Right lobe of liver (tissue), 6 donors: ENCODE measurements at regions not wholly inside any gene's neighbourhood (a gene's known extent, or its start where the extent isn't known, plus 50 kb on each side); places are given as distances from the start of the nearest gene placed in this dataset.

Experiments
- ATAC-seq, 4 donors: fragments of 200-7000 bp; cut with Tn5 transposase; one replicate each; pipeline ENCODE4 v1.9.1; 2020; ENCODE audit warnings: mild to moderate bottlenecking in 4 of 4, moderate library complexity in 4 of 4
- DNase-seq, 3 donors: peaks; one replicate each; pipeline ENCODE4 v3.0.0-alpha.2; 2020
- H3K27ac ChIP-seq, 3 donors: fragments of 200-600 bp; one replicate each; pipeline ENCODE4 v1.8.0; 2022
- H3K27me3 ChIP-seq, 2 donors: fragments of 200-600 bp; one replicate each; pipeline ENCODE4 v1.8.0; 2022
- H3K36me3 ChIP-seq, 4 donors: fragments of 200-600 bp; sonication (generic) in 1 of 4; one replicate each; pipeline versions ENCODE4 v1.5.1 to v1.8.0; 2017 to 2022; ENCODE audit warnings: control low read depth in 1 of 4
- H3K4me1 ChIP-seq, 4 donors: fragments of 200-600 bp; sonication (generic) in 1 of 4; one replicate each; pipeline versions ENCODE4 v1.5.1 to v1.8.0; 2017 to 2022; ENCODE audit warnings: control low read depth in 1 of 4
- H3K4me3 ChIP-seq, 3 donors: fragments of 200-600 bp; one replicate each; pipeline ENCODE4 v1.8.0; 2022
- H3K9me3 ChIP-seq, 4 donors: fragments of 200-600 bp; sonication (generic) in 1 of 4; one replicate each; pipeline versions ENCODE4 v1.5.1 to v1.8.0; 2017 to 2022; ENCODE audit warnings: control low read depth in 1 of 4
- POLR2A ChIP-seq: fragments of 450-650 bp; IDR thresholded peaks from one replicate; pipeline ENCODE4 v1.6.1; 2017; ENCODE audit warnings: antibody characterized with exemption, mild to moderate bottlenecking
- WGBS: methylation state at CpG from one replicate; pipeline ENCODE4 v1.1.6; 2018; ENCODE audit warnings: low coverage, low lambda C conversion rate; ENCODE audit not compliant: insufficient coverage; ENCODE audit errors: missing lambda C conversion rate; 5-methylcytosine and 5-hydroxymethylcytosine counted together
- intact Hi-C, 2 donors: fragments of 100-400 bp; cut with DNase I; formaldehyde crosslinking; loops; one replicate each; pipeline versions ENCODE4 v1.11.2 to v1.14.1; 2022
- TF ChIP-seq, protein P1 (sequence below), 4 donors: fragments of 200-600 bp in 3 of 4; fragments of 450-650 bp in 1 of 4; IDR thresholded peaks; one replicate each; pipeline versions ENCODE4 v1.5.1 to v1.8.0; 2016 to 2022; ENCODE audit warnings: antibody characterized with exemption in 4 of 4, mild to moderate bottlenecking in 2 of 4
- donor health status: DM: no; HTN: yes; CAD: no.
- donor health status: DM: no; HTN: no; CAD: no.
- donor health status: DM: no; HTN: no; CAD: no.
- donor health status: DM: no; HTN: yes; CAD: no.
- donor health status: DM: no; HTN: yes; CAD: no.

DNA sequence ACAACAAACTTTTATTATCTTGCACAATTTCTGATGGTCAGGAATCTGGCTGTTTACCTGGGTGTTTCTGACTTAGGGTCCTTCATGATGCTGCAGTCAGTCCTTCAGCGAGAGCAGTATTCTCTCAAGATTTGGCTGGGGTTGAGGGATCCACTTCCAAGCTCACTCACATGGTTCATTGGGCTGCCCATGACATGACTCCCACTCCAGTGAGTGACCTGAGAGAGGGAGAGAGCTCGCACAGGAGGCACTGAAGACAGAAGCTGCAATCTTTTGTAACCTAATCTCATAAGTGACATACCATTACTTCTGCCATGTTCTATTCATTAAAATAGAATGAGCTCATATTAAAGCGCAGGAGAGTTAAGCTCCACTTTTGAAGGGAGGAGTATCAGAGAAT lies 212.6 kb downstream of the SPATA31D1 start:
- Histone ChIP-seq H3K9me3 (no peaks in the 10 kb centered on the region), H3K27me3 (no peaks in the 10 kb centered on the region), H3K4me1 (no peaks in the 10 kb centered on the region), H3K27ac (no peak overlapping the region), H3K4me3 (no peak overlapping the region), H3K36me3 (no peaks in the 10 kb centered on the region)
- DNase-seq: no peak
- no peak for ATAC-seq
- WGBS: 68% methylated on average over 3 of the region's 3 CpGs
- intact Hi-C loops: no loop called here
- TF ChIP-seq, protein P1, sequence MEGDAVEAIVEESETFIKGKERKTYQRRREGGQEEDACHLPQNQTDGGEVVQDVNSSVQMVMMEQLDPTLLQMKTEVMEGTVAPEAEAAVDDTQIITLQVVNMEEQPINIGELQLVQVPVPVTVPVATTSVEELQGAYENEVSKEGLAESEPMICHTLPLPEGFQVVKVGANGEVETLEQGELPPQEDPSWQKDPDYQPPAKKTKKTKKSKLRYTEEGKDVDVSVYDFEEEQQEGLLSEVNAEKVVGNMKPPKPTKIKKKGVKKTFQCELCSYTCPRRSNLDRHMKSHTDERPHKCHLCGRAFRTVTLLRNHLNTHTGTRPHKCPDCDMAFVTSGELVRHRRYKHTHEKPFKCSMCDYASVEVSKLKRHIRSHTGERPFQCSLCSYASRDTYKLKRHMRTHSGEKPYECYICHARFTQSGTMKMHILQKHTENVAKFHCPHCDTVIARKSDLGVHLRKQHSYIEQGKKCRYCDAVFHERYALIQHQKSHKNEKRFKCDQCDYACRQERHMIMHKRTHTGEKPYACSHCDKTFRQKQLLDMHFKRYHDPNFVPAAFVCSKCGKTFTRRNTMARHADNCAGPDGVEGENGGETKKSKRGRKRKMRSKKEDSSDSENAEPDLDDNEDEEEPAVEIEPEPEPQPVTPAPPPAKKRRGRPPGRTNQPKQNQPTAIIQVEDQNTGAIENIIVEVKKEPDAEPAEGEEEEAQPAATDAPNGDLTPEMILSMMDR (IDR thresholded peaks at IDR 0.05): no peak
- no peak for TF ChIP-seq POLR2A

DNA sequence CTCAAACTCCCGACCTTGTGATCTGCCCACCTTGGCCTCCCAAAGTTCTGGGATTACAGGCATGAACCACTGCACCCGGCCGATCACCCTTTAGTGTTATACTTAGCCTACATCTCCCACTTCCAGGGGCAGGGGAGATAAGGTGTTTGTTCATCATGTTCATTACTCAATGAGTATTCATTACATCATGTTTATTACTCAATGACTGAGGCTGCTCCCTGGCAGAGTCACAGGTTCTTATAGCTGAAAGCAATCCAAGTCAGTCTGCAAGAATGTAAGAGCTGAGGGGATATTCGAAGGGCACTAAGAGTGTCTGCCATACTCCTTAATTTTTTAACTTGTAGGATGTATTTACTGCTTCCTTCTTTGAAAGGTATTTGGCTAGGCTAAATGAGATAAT lies 214.2 kb downstream of the SPATA31D1 start:
- no peaks in the 10 kb centered on the region for H3K27me3 ChIP-seq
- DNase-seq (no peak), ATAC-seq (peak in 3 of 4 donors; percentile 18 to 52 (median 27))
- WGBS: 53% methylated on average over 1 of the region's 4 CpGs
- no peaks in the 10 kb centered on the region for H3K4me1 ChIP-seq
- H3K9me3 ChIP-seq: no peaks in the 10 kb centered on the region
- no peak overlapping the region for H3K4me3 ChIP-seq
- no peak for TF ChIP-seq POLR2A
- TF ChIP-seq, protein P1 (IDR thresholded peaks at IDR 0.05): no peak
- intact Hi-C loops: no loop called here
- no peaks in the 10 kb centered on the region for H3K36me3 ChIP-seq
- no peak overlapping the region for H3K27ac ChIP-seq

DNA sequence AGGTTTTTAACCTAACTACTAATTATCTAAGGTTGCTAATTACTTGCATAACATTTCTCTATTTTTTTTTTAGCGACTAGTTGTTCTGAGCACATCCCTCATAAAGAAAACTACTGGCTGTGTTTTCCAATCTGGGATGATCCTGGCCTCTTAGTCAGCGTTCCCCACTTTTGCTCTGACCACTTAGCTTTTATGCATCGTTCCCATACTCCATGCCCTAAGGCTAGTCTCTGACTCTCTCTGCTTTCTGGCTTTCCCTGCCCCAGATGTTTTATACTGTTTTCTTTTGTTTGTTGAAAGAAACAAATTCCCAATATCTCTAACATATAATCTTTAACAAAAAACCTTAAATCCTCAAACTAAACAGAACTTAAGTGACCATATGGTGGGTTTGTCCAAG lies 217.9 kb downstream of the SPATA31D1 start:
- H3K4me3 ChIP-seq: no peak overlapping the region
- H3K27ac ChIP-seq: no peak overlapping the region
- no peak for DNase-seq
- intact Hi-C loops: no loop called here
- no peak for ATAC-seq
- no peaks in the 10 kb centered on the region for H3K36me3 ChIP-seq
- 86% methylated on average over 3 of the region's 3 CpGs for WGBS
- H3K9me3 ChIP-seq: no peaks in the 10 kb centered on the region
- H3K4me1 ChIP-seq: no peaks in the 10 kb centered on the region
- TF ChIP-seq, protein P1 (IDR thresholded peaks at IDR 0.05): no peak
- TF ChIP-seq POLR2A: no peak
- no peaks in the 10 kb centered on the region for H3K27me3 ChIP-seq

DNA sequence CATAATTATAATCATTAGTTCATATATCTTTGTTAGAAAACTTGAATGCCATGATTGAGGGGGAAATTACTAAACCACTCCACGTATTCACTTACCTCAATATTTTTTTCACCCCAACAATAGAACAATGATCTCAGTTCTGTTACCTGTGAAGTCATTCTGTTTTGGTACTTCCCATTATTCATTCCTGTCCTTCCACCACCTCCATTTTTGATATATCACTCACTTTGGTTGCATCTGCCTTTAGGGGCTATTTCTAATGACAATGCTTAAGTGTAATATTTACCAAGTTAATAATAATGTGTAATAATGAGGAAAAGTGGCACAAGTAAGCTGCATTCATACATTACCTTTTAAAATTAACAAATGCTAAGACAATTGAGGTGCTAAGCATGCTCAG lies 218.4 kb downstream of the SPATA31D1 start:
- WGBS: 62% methylated on average over 1 of the region's 1 CpG
- no peak overlapping the region for H3K27ac ChIP-seq
- H3K4me3 ChIP-seq: no peak overlapping the region
- H3K9me3 ChIP-seq: no peaks in the 10 kb centered on the region
- no peak for TF ChIP-seq POLR2A
- TF ChIP-seq, protein P1 (IDR thresholded peaks at IDR 0.05): no peak
- no peaks in the 10 kb centered on the region for H3K27me3 ChIP-seq
- no peaks in the 10 kb centered on the region for H3K36me3 ChIP-seq
- DNase-seq (no peak), ATAC-seq (no peak)
- intact Hi-C loops: no loop called here
- no peaks in the 10 kb centered on the region for H3K4me1 ChIP-seq

DNA sequence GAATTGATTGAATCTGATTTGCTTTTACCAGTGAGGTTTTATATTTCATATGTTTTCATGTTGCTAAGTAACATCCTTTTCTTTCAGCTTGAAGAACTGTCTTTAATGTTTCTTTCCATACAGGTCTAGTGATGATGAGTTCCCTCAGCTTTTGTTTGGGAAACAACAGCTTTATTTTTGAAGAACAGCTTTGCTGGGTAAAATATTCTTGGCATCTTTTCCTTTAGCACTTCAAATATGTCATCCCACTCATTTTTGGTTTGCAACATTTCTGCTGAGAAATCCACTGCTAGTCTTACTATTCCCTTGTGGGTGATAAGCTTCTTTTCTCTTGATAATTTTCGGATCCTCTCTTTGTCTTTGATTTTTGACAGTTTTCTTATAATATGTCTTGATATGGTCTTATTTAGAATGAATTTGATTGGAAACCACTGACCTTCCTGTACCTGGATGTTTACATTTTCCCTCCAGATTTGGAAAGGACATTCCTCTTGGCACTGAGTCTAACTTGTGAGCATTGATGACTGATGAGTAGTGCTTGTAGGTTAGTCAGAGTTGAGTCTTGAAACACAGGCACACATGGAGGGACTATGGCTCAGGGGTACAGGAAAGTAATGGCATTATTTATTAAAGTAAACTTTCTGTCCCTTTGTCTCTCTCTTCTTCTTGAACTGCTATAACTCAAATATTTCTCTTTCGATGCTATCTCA lies 220.3 kb downstream of the SPATA31D1 start:
- H3K27ac ChIP-seq: no peak overlapping the region
- H3K4me3 ChIP-seq: no peak overlapping the region
- no peaks in the 10 kb centered on the region for H3K36me3 ChIP-seq
- ATAC-seq (no peak), DNase-seq (no peak)
- no peaks in the 10 kb centered on the region for H3K27me3 ChIP-seq
- WGBS: 65% methylated on average over 2 of the region's 2 CpGs
- intact Hi-C loops: no loop called here
- H3K4me1 ChIP-seq: no peaks in the 10 kb centered on the region
- H3K9me3 ChIP-seq: no peaks in the 10 kb centered on the region
- no peak for TF ChIP-seq POLR2A
- TF ChIP-seq, protein P1 (IDR thresholded peaks at IDR 0.05): no peak
